ENCODE measurements at regions not wholly inside any gene's neighbourhood (a gene's known extent, or its start where the extent isn't known, plus 50 kb on each side); places are given as distances from the start of the nearest gene placed in this dataset.

DNA sequence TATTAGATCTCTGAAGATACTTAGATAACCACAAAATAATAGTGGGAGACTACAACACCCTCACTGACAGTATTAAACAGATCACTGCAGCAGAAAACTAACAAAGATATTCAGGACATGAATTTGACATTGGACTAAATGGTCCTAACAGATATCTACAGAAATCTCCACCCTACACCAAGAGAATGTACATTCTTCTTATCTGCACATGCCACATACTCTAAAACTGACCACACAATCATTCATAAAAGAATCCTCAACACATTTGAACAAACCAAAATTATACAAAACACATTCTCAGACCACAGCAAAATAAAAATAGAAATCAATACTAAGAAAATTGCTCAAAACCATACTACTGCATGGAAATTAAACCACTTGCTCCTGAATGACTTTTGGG is 116.3 kb downstream of the DTWD1 start:
- ChIA-PET CTCF (interaction anchor here (0.6 kb wide), 1 partner anchor 176 kb away, joined by 3 read pairs; no protein-coding TSS in a partner anchor), POLR2A (no interaction called here)
- TF ChIP-seq ATF2 (tag by site-specific recombination; IDR thresholded peaks at IDR 0.05; ENCODE audit: low read depth) (no peak), GLI2 (tag by site-specific recombination; IDR thresholded peaks at IDR 0.05; ENCODE audit: borderline replicate concordance, low read depth) (no peak), ZNF2 (tag by site-specific recombination; IDR thresholded peaks at IDR 0.05) (no peak), SP7 (tag by site-specific recombination; IDR thresholded peaks at IDR 0.05) (no peak), MZF1 (tag by site-specific recombination; IDR thresholded peaks at IDR 0.05; ENCODE audit: borderline replicate concordance) (no peak)
- Histone ChIP-seq H3K4me1 (ENCODE audit: control insufficient read depth, insufficient read depth, low read length) (no peaks in the 10 kb centered on the region), H3K27ac (ENCODE audit: extremely low read depth, low read depth, low read length) (no peak overlapping the region), H3K4me3 (ENCODE audit: low read depth, low read length) (no peak overlapping the region), H3K9me3 (ENCODE audit: control insufficient read depth, insufficient read depth, low read depth, low read length) (no peaks in the 10 kb centered on the region), H3K36me3 (ENCODE audit: control insufficient read depth in 2 of 2, insufficient read depth in 1 of 2, low read length in 2 of 2) (no peaks in the 10 kb centered on the region)

DNA sequence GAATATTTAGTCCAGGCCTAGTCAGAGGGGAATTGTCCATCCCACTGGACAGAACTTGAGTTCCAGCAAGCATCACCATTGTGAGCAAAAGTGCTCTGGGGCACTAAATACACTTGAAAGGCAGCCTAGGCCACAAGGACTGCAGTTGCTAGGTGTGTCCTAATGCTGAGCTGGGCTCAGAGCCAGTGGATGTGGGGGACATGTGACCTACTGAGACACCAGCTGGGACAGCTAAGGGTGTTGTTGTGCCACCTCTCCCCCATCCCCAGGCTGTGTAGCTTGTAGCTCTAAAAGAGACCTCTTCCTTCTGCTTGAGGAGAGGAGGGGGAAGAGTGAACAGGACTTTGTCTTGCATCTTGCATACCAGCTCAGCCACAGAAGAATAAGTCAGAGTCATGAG is 120.9 kb downstream of the DTWD1 start:
- ChIA-PET POLR2A (no interaction called here), CTCF (no interaction called here)
- no peaks in the 10 kb centered on the region for H3K9me3 ChIP-seq (ENCODE audit: control insufficient read depth, insufficient read depth, low read depth, low read length)
- H3K4me3 ChIP-seq (ENCODE audit: low read depth, low read length) = no peak overlapping the region
- no peak overlapping the region for H3K27ac ChIP-seq (ENCODE audit: extremely low read depth, low read depth, low read length)
- H3K4me1 ChIP-seq (ENCODE audit: control insufficient read depth, insufficient read depth, low read length) = no peaks in the 10 kb centered on the region
- TF ChIP-seq ZNF133 (tag by site-specific recombination; IDR thresholded peaks at IDR 0.05) (no peak), ZBTB21 (tag by site-specific recombination; IDR thresholded peaks at IDR 0.05) (no peak), ZNF394 (tag by site-specific recombination; IDR thresholded peaks at IDR 0.05; ENCODE audit: borderline replicate concordance) (no peak), BCL11A (tag by site-specific recombination; IDR thresholded peaks at IDR 0.05; ENCODE audit: low read depth) (no peak), YY2 (tag by site-specific recombination; IDR thresholded peaks at IDR 0.05) (no peak), ZNF426 (tag by site-specific recombination; IDR thresholded peaks at IDR 0.05) (no peak), ZNF624 (tag by site-specific recombination; IDR thresholded peaks at IDR 0.05) (no peak), ZBTB11 (tag by site-specific recombination; conservative IDR thresholded peaks at IDR 0.05; ENCODE audit: low read depth) (no peak), ZFP37 (tag by site-specific recombination; IDR thresholded peaks at IDR 0.05) (no peak), ZNF169 (tag by site-specific recombination; IDR thresholded peaks at IDR 0.05) (no peak), MEIS1 (CRISPR knock-in tag; IDR thresholded peaks at IDR 0.05; ENCODE audit: borderline replicate concordance) (no peak), GLIS1 (tag by site-specific recombination; IDR thresholded peaks at IDR 0.05) (no peak), ZNF558 (tag by site-specific recombination; IDR thresholded peaks at IDR 0.05) (no peak), HOXD13 (CRISPR knock-in tag; IDR thresholded peaks at IDR 0.05; ENCODE audit: borderline replicate concordance) (no peak), HOXC10 (CRISPR knock-in tag; IDR thresholded peaks at IDR 0.05) (no peak)
- TF ChIP-seq, protein P1, sequence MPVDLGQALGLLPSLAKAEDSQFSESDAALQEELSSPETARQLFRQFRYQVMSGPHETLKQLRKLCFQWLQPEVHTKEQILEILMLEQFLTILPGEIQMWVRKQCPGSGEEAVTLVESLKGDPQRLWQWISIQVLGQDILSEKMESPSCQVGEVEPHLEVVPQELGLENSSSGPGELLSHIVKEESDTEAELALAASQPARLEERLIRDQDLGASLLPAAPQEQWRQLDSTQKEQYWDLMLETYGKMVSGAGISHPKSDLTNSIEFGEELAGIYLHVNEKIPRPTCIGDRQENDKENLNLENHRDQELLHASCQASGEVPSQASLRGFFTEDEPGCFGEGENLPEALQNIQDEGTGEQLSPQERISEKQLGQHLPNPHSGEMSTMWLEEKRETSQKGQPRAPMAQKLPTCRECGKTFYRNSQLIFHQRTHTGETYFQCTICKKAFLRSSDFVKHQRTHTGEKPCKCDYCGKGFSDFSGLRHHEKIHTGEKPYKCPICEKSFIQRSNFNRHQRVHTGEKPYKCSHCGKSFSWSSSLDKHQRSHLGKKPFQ (tag by site-specific recombination; IDR thresholded peaks at IDR 0.05) = no peak
- no peaks in the 10 kb centered on the region for H3K36me3 ChIP-seq (ENCODE audit: control insufficient read depth in 2 of 2, insufficient read depth in 1 of 2, low read length in 2 of 2)
